Progenitor cell of endocrine pancreas (in vitro differentiated cells): ENCODE measurements at regions not wholly inside any gene's neighbourhood (a gene's known extent, or its start where the extent isn't known, plus 50 kb on each side); places are given as distances from the start of the nearest gene placed in this dataset.

Experiments
- DNase-seq: peaks from one replicate; pipeline ENCODE4 v3.0.0; 2021; ENCODE audit warnings: low spot score; ENCODE audit not compliant: unreplicated experiment
- H3K27ac Mint-ChIP-seq: 2 replicates; pipeline ENCODE4 v1.8.0; 2021; ENCODE audit warnings: mild to moderate bottlenecking, moderate library complexity, mixed read lengths
- H3K27me3 Mint-ChIP-seq: 2 replicates; pipeline ENCODE4 v1.8.0; 2021; ENCODE audit warnings: mixed read lengths
- H3K36me3 Mint-ChIP-seq: 2 replicates; pipeline ENCODE4 v1.8.0; 2022; ENCODE audit warnings: mixed read lengths; ENCODE audit not compliant: insufficient read depth
- H3K4me1 Mint-ChIP-seq: 2 replicates; pipeline ENCODE4 v1.8.0; 2021; ENCODE audit warnings: low read depth, mixed read lengths
- H3K4me3 Mint-ChIP-seq: 2 replicates; pipeline ENCODE4 v1.8.0; 2021; ENCODE audit warnings: low read depth, mild to moderate bottlenecking, moderate library complexity, mixed read lengths
- H3K9me3 Mint-ChIP-seq: 2 replicates; pipeline ENCODE4 v1.8.0; 2021; ENCODE audit warnings: low read depth, mixed read lengths
- TF ChIP-seq, protein P1 (sequence below): fragments of 200-600 bp; sonication (generic); IDR thresholded peaks from one replicate; pipeline ENCODE4 v1.5.0; 2021; ENCODE audit warnings: antibody characterized with exemption, mild to moderate bottlenecking; ENCODE audit not compliant: unreplicated experiment

DNA sequence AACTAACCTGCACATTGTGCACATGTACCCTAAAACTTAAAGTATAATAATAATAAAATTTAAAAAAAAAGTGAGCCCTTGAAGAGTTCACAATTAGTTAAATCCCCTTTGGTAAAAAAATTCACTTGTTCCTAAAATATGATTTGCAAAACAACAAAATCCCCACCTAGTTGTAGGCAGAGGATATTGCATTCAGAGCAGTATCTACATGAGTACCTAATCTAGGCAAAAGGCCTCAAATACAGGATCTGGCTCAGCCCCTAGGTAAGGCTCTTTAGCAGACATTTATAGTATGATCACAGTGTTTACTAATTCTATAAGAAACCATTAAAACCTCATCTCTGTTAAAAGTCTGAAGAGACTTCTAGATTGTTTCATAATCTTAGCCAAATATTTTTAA is 89.3 kb upstream of the CCDC80 start:
- no peak for DNase-seq
- no peaks in the 10 kb centered on the region for H3K27me3 Mint-ChIP-seq
- H3K9me3 Mint-ChIP-seq: peaks cover 3% of the 10 kb centered on the region
- no peaks in the 10 kb centered on the region for H3K36me3 Mint-ChIP-seq
- H3K27ac Mint-ChIP-seq: no peak overlapping the region
- H3K4me3 Mint-ChIP-seq: no peak overlapping the region
- TF ChIP-seq, protein P1, sequence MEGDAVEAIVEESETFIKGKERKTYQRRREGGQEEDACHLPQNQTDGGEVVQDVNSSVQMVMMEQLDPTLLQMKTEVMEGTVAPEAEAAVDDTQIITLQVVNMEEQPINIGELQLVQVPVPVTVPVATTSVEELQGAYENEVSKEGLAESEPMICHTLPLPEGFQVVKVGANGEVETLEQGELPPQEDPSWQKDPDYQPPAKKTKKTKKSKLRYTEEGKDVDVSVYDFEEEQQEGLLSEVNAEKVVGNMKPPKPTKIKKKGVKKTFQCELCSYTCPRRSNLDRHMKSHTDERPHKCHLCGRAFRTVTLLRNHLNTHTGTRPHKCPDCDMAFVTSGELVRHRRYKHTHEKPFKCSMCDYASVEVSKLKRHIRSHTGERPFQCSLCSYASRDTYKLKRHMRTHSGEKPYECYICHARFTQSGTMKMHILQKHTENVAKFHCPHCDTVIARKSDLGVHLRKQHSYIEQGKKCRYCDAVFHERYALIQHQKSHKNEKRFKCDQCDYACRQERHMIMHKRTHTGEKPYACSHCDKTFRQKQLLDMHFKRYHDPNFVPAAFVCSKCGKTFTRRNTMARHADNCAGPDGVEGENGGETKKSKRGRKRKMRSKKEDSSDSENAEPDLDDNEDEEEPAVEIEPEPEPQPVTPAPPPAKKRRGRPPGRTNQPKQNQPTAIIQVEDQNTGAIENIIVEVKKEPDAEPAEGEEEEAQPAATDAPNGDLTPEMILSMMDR: no peak
- H3K4me1 Mint-ChIP-seq: no peaks in the 10 kb centered on the region

DNA sequence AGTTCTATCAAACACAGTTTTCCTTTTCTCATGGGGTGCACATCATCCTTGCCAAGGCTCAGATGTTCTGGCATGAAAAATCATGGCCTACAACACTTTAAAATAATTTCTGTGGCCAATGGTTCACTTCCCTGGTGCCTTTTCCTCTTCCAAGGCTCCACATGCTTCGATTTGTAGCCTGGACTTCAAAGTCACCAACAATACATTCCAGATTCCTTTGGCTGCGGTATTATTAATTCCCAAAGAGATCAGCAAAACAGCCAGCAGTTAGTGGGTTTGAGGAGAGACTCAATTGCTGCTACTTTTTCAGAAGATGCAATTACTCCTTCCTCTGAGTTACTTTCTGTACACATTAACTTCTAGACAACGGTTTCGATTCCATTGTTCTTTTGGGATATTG is 80.3 kb upstream of the CCDC80 start:
- Mint-ChIP-seq H3K4me1 (no peaks in the 10 kb centered on the region), H3K27me3 (no peaks in the 10 kb centered on the region), H3K27ac (no peak overlapping the region), H3K36me3 (no peaks in the 10 kb centered on the region), H3K4me3 (no peak overlapping the region), H3K9me3 (peaks cover 3% of the 10 kb centered on the region)
- TF ChIP-seq, protein P1: no peak
- DNase-seq: no peak

DNA sequence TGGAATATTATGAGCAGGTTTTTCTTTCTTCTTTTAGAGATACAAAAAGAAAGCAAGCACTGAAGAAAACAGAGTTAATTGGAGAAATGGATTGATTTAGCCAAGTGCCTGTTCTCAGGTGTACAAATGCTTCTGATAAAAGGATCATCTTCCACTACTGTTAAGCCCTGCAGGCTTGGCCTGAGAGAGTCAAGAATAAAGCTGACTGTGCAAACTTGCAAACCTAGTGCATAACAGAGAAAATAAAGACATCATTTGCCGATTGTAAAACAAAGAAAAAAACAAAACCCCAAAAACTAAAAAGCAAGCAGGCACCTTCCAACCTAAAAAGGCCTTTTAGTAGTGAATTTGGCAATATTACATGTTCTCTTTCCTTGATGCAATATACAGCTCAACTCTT is 78.0 kb upstream of the CCDC80 start:
- TF ChIP-seq, protein P1: no peak
- H3K4me3 Mint-ChIP-seq: no peak overlapping the region
- no peaks in the 10 kb centered on the region for H3K36me3 Mint-ChIP-seq
- H3K27me3 Mint-ChIP-seq: no peaks in the 10 kb centered on the region
- no peak for DNase-seq
- no peak overlapping the region for H3K27ac Mint-ChIP-seq
- H3K4me1 Mint-ChIP-seq: no peaks in the 10 kb centered on the region
- peaks cover 1% of the 10 kb centered on the region for H3K9me3 Mint-ChIP-seq

DNA sequence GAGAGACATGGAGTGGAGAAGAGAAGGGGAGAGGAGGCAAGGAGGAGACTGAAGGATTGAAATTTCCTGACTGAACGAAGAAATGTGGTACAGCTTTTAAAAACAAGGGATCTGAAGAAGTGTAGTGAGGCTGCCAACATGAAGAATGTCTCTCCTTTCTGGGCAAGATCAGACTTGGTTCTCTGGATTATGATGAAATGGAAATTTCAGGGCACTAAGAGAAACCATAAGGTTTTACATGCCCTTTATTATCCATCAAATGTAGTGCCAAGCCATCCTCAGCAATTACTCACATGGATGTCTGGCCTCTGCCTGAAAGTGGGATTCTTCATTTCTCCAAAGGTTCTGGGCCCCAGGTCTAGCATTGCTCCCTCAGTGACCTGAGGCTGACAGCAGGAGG is 77.6 kb upstream of the CCDC80 start:
- DNase-seq: no peak
- H3K27me3 Mint-ChIP-seq: no peaks in the 10 kb centered on the region
- TF ChIP-seq, protein P1: no peak
- H3K9me3 Mint-ChIP-seq: no peaks in the 10 kb centered on the region
- H3K4me1 Mint-ChIP-seq: no peaks in the 10 kb centered on the region
- no peak overlapping the region for H3K4me3 Mint-ChIP-seq
- H3K27ac Mint-ChIP-seq: no peak overlapping the region
- no peaks in the 10 kb centered on the region for H3K36me3 Mint-ChIP-seq

DNA sequence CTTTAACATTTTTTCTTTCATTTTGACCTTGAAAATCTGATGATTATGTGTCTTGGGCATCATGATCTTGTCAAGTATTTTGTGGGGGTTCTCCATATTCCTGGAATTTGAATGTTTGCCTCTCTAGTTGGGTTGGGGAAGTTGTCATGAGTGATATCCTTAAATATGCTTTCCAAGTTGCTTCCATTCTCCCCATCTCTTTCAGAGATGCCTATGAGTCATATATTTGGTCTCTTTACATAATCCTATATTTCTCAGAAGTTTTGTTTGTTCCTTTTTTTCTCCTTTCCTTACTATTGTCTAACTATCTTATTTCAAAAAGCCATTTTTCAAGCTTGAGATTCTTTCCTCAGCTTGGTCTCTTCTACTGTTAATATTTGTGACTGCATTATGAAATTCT is 69.0 kb upstream of the CCDC80 start:
- Mint-ChIP-seq H3K9me3 (peaks cover 10% of the 10 kb centered on the region), H3K27me3 (no peaks in the 10 kb centered on the region), H3K4me3 (no peak overlapping the region), H3K27ac (no peak overlapping the region), H3K4me1 (no peaks in the 10 kb centered on the region), H3K36me3 (no peaks in the 10 kb centered on the region)
- TF ChIP-seq, protein P1: no peak
- no peak for DNase-seq
